ENCODE measurements at regions not wholly inside any gene's neighbourhood (a gene's known extent, or its start where the extent isn't known, plus 50 kb on each side); places are given as distances from the start of the nearest gene placed in this dataset.

GRCh38 chr5:8322484-8322883 is 453.5 kb downstream of the MTRR start:
- Mint-ChIP-seq H3K27ac (no peak overlapping the region), H3K4me1 (ENCODE audit: low read depth) (no peaks in the 10 kb centered on the region), H3K27me3 (peaks cover 1% of the 10 kb centered on the region), H3K9me3 (ENCODE audit: low read depth) (peaks cover 8% of the 10 kb centered on the region), H3K4me3 (no peak overlapping the region), H3K36me3 (no peaks in the 10 kb centered on the region)

GRCh38 chr5:8327016-8327415 is 458.1 kb downstream of the MTRR start:
- H3K9me3 Mint-ChIP-seq (ENCODE audit: low read depth), result peaks cover 4% of the 10 kb centered on the region
- peaks cover 1% of the 10 kb centered on the region for H3K27me3 Mint-ChIP-seq
- no peak overlapping the region for H3K27ac Mint-ChIP-seq
- no peak overlapping the region for H3K4me3 Mint-ChIP-seq
- no peaks in the 10 kb centered on the region for H3K36me3 Mint-ChIP-seq
- H3K4me1 Mint-ChIP-seq (ENCODE audit: low read depth), result no peaks in the 10 kb centered on the region

GRCh38 chr5:8329773-8330172 is 460.8 kb downstream of the MTRR start:
- H3K36me3 Mint-ChIP-seq, result no peaks in the 10 kb centered on the region
- H3K27me3 Mint-ChIP-seq, result peaks cover 1% of the 10 kb centered on the region
- no peak overlapping the region for H3K27ac Mint-ChIP-seq
- no peak overlapping the region for H3K4me3 Mint-ChIP-seq
- no peaks in the 10 kb centered on the region for H3K4me1 Mint-ChIP-seq (ENCODE audit: low read depth)
- peaks cover 4% of the 10 kb centered on the region for H3K9me3 Mint-ChIP-seq (ENCODE audit: low read depth)

DNA sequence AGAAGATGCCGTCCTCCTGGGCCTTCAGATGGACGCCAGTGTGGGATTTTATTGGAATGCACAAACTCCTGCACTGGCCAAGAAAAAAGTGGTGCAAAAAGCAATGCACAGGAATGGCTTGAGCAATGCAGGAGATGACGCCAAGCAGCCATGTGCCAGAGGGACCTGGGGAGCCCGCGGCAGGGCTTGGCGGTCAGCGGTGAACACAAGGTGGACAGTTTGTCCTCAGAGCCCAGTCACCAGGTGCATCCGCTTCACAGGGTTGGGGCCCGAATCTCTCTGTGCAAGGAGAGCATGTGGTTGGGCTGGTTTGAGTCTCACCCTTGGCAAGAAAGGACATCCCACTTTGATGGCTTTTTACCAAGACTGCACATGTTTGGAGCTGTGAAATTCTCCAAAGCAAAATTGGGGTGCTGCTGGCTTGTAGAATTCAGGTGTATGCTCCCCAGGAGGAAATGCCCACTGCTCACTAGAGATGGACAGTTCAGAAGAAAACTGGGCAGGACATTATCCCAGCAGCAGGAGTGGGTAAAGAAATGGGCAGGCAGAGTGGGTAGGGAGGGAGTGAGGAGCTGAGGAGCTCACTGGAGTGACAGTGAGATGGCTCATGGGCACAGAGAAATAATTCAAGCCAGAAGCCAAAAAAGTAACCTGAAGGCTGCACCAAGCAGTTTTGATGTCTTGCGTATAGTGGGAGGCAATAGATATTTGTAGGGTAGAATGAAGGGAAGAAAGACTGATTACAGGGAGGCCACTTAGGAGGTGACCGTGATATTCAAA is 463.9 kb downstream of the MTRR start:
- Mint-ChIP-seq H3K27me3 (no peaks in the 10 kb centered on the region), H3K36me3 (no peaks in the 10 kb centered on the region), H3K9me3 (ENCODE audit: low read depth) (no peaks in the 10 kb centered on the region), H3K4me1 (ENCODE audit: low read depth) (no peaks in the 10 kb centered on the region), H3K4me3 (no peak overlapping the region), H3K27ac (no peak overlapping the region)

DNA sequence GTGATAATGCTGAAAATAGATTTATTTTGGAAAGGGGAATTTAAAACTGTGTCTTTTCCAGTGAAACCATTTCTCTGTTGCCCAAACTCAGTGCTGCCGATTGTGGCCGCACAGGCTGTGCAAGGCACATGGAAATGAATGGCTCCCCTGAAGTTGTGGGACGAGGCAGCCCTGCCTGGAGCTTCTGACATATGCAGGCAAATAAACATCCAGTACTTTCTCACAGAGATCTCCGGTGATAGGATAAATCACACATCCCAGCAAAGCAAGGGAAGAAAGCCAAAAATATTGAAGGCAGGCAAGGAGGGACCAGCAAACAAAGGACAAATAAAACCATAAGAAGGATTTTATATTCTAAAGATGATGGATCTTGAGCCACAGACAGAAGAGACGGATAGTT is 464.5 kb downstream of the MTRR start:
- Mint-ChIP-seq H3K4me3 (no peak overlapping the region), H3K9me3 (ENCODE audit: low read depth) (no peaks in the 10 kb centered on the region), H3K27me3 (no peaks in the 10 kb centered on the region), H3K36me3 (no peaks in the 10 kb centered on the region), H3K27ac (no peak overlapping the region), H3K4me1 (ENCODE audit: low read depth) (no peaks in the 10 kb centered on the region)

- Mint-ChIP-seq H3K4me1 (ENCODE audit: low read depth) (no peaks in the 10 kb centered on the region), H3K36me3 (no peaks in the 10 kb centered on the region), H3K4me3 (no peak overlapping the region), H3K9me3 (ENCODE audit: low read depth) (no peaks in the 10 kb centered on the region), H3K27me3 (no peaks in the 10 kb centered on the region), H3K27ac (no peak overlapping the region)
Measured at GRCh38 chr5:8333977-8334376, 465.0 kb downstream of the MTRR start.

DNA sequence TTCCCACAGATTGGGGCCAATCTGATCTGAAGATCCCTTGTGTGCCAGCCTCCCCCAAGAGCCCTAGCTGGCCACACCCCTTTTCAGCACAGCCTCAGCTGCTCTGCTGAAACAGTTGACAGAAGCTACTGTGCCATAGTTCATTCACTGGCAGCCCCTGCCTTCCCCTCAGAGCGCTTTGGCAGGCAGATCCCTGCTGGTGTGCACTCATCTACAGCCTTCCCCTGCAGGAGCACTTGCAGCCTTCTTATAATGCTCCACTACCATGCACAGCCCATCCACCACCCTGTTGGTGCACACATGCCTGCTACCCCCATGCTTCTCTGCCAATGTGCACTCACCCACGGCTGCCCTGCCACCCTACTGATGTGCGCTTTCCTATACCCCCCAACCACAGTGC is 471.3 kb downstream of the MTRR start:
- H3K9me3 Mint-ChIP-seq (ENCODE audit: low read depth), result peaks cover 6% of the 10 kb centered on the region
- H3K27me3 Mint-ChIP-seq, result peaks cover under 1% of the 10 kb centered on the region
- H3K36me3 Mint-ChIP-seq, result no peaks in the 10 kb centered on the region
- H3K4me1 Mint-ChIP-seq (ENCODE audit: low read depth), result no peaks in the 10 kb centered on the region
- H3K27ac Mint-ChIP-seq, result no peak overlapping the region
- H3K4me3 Mint-ChIP-seq, result no peak overlapping the region

DNA sequence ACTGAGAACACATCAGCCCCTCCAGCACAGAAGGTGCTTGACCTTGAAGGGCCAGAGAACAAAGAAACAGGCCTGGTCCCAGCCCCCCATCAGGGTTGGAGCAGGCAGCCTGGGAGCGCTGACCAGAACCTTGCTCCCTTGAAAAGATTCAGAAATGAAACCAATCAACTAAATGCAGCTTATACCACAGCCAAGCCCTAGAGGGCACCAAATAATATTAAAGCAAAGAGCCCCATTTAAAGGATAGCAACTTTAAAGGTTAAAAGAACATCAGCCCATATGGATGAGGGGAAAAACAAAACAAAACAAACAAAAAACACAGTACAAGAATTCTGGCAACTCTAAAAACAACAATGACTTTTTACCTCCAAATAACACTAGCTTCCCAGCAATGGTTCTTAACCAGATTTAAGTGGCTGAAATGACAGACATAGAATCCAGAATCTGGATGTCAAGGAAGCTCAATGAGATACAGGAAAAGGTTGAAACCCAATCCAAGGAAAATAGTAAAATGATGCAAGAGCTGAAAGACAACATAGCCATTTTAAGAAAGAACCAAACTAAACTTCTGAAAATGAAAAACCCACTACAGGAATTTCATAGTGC is 471.9 kb downstream of the MTRR start:
- Mint-ChIP-seq H3K4me3 (no peak overlapping the region), H3K4me1 (ENCODE audit: low read depth) (no peaks in the 10 kb centered on the region)

GRCh38 chr5:8341406-8341805 is 472.5 kb downstream of the MTRR start:
- Mint-ChIP-seq H3K27me3 (peaks cover 2% of the 10 kb centered on the region), H3K4me1 (ENCODE audit: low read depth) (no peaks in the 10 kb centered on the region), H3K27ac (no peak overlapping the region), H3K4me3 (no peak overlapping the region), H3K9me3 (ENCODE audit: low read depth) (peaks cover 7% of the 10 kb centered on the region), H3K36me3 (no peaks in the 10 kb centered on the region)

More for the DNA sequence above, 471.9 kb downstream of the MTRR start:
- Mint-ChIP-seq H3K27ac (no peak overlapping the region), H3K27me3 (peaks cover 2% of the 10 kb centered on the region), H3K36me3 (no peaks in the 10 kb centered on the region), H3K9me3 (ENCODE audit: low read depth) (peaks cover 7% of the 10 kb centered on the region)

- H3K36me3 Mint-ChIP-seq, result no peaks in the 10 kb centered on the region
- peaks cover 11% of the 10 kb centered on the region for H3K9me3 Mint-ChIP-seq (ENCODE audit: low read depth)
- no peak overlapping the region for H3K4me3 Mint-ChIP-seq
- H3K27me3 Mint-ChIP-seq, result peaks cover 2% of the 10 kb centered on the region
- no peaks in the 10 kb centered on the region for H3K4me1 Mint-ChIP-seq (ENCODE audit: low read depth)
- H3K27ac Mint-ChIP-seq, result no peak overlapping the region
Measured at GRCh38 chr5:8347984-8348383, 479.0 kb downstream of the MTRR start.

DNA sequence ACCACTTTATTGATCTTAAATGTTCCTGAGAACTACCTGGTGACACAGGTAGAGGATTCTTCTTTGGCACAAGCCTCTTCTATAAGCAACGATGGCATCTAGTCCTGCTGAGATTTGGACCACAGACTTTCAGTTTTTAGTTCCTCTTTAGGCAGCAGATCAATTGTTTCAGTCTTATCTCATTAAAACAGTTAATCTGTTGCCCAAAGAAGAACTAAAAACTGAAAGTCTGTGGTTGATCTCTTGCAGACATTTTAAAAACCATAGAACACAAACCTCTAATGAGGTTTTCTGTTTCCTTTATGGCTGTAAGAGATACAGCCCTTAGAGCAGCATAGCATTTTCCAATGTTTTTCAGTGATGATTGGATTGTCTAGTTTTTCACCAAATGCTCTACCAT is 480.9 kb downstream of the MTRR start:
- Mint-ChIP-seq H3K9me3 (ENCODE audit: low read depth) (peaks cover 10% of the 10 kb centered on the region), H3K4me3 (no peak overlapping the region), H3K27me3 (peaks cover 2% of the 10 kb centered on the region), H3K36me3 (no peaks in the 10 kb centered on the region), H3K27ac (no peak overlapping the region), H3K4me1 (ENCODE audit: low read depth) (no peaks in the 10 kb centered on the region)

GRCh38 chr5:8350644-8351339 is 481.8 kb downstream of the MTRR start:
- Mint-ChIP-seq H3K27me3 (no peaks in the 10 kb centered on the region), H3K9me3 (ENCODE audit: low read depth) (peaks cover 4% of the 10 kb centered on the region), H3K4me1 (ENCODE audit: low read depth) (no peaks in the 10 kb centered on the region), H3K27ac (no peak overlapping the region), H3K36me3 (no peaks in the 10 kb centered on the region), H3K4me3 (no peak overlapping the region)

DNA sequence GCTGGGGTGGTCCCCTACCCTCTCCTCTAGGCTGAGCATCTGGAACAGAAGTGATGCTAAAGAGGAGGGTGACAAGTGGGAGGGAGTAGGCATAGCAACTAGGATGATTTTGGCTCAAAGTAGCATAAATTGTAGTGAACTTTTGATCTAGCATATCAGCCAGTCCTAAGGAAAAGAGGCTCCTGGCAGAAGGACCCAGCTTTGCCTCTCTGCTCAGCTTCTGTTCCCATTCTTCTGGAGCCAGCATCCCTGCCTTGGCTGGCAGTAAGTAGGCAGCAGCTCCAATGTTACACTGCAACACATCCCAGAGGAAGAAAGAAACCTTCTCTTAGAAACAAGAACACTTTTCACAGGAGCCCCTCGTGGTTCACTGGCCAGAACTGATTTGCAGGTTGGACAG is 487.0 kb downstream of the MTRR start:
- no peak overlapping the region for H3K4me3 Mint-ChIP-seq
- H3K9me3 Mint-ChIP-seq (ENCODE audit: low read depth), result peaks cover 4% of the 10 kb centered on the region

DNA sequence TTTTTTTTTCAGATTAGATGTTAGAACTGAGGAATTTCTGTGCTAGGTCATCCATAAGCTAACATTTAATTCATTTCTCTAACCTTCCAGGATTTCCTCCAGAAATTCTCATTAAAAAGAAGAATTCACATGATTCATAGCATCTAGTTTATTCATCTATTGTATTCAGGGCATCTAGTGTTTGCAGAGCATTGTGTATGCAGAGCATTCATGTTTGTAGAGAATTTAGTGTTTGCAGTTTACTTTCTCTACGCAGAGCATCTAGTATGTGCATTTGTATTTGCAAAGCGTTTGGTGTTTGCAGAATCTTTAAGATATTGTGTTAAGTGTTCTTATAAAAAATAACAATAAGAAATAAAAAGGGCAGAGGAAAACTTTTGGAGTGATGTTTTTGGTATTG is 491.1 kb downstream of the MTRR start:
- H3K27ac Mint-ChIP-seq, result no peak overlapping the region
- no peak overlapping the region for H3K4me3 Mint-ChIP-seq
- H3K9me3 Mint-ChIP-seq (ENCODE audit: low read depth), result no peaks in the 10 kb centered on the region
- H3K27me3 Mint-ChIP-seq, result no peaks in the 10 kb centered on the region
- no peaks in the 10 kb centered on the region for H3K36me3 Mint-ChIP-seq
- H3K4me1 Mint-ChIP-seq (ENCODE audit: low read depth), result no peaks in the 10 kb centered on the region

More for the DNA sequence above, 487.0 kb downstream of the MTRR start:
- Mint-ChIP-seq H3K27ac (no peak overlapping the region), H3K27me3 (no peaks in the 10 kb centered on the region), H3K4me1 (ENCODE audit: low read depth) (no peaks in the 10 kb centered on the region), H3K36me3 (no peaks in the 10 kb centered on the region)

GRCh38 chr5:8362495-8362894 is 493.5 kb downstream of the MTRR start:
- Mint-ChIP-seq H3K27ac (no peak overlapping the region), H3K36me3 (no peaks in the 10 kb centered on the region), H3K4me3 (no peak overlapping the region), H3K9me3 (ENCODE audit: low read depth) (no peaks in the 10 kb centered on the region), H3K4me1 (ENCODE audit: low read depth) (no peaks in the 10 kb centered on the region), H3K27me3 (no peaks in the 10 kb centered on the region)

Data from activated naive CD8-positive, alpha-beta T cell (primary cell).